DND-41 (cell line): ENCODE measurements at regions not wholly inside any gene's neighbourhood (a gene's known extent, or its start where the extent isn't known, plus 50 kb on each side); places are given as distances from the start of the nearest gene placed in this dataset.

ENCODE experiments used
- ATAC-seq: fragments of 200-7000 bp; cut with Tn5 transposase; 3 replicates; pipeline ENCODE4 v1.9.1; 2021; ENCODE audit warnings: low read depth; ENCODE audit not compliant: insufficient read depth
- DNase-seq: peaks from one replicate; pipeline ENCODE4 v3.0.0-alpha.2; 2020
- H2AFZ ChIP-seq: 2 replicates; pipeline ENCODE4 v1.6.0; 2012; ENCODE audit warnings: low read depth, low read length
- H3K27ac ChIP-seq: 2 replicates; pipeline ENCODE4 v1.5.1; 2012; ENCODE audit warnings: low read length, inconsistent platforms
- H3K27me3 ChIP-seq: fragments of 200-600 bp; sonication (generic); 2 replicates; pipeline ENCODE4 v1.6.0; 2012; ENCODE audit warnings: low read length, mild to moderate bottlenecking, inconsistent platforms; ENCODE audit not compliant: insufficient read depth, poor library complexity
- H3K36me3 ChIP-seq: 2 replicates; pipeline ENCODE4 v1.5.1; 2012; ENCODE audit warnings: low read length, inconsistent platforms; ENCODE audit not compliant: insufficient read depth
- H3K4me1 ChIP-seq: 2 replicates; pipeline ENCODE4 v1.5.1; 2012; ENCODE audit warnings: mild to moderate bottlenecking, low read length; ENCODE audit not compliant: insufficient read depth
- H3K4me2 ChIP-seq: 2 replicates; pipeline ENCODE4 v1.6.0; 2012; ENCODE audit warnings: mild to moderate bottlenecking, moderate library complexity, low read length, inconsistent platforms; ENCODE audit not compliant: insufficient read depth
- H3K4me3 ChIP-seq, 2 experiments: fragments of 200-600 bp in 1 of 2; shearing (Covaris generic) in 1 of 2; 2 replicates each; pipeline ENCODE4 v1.5.1; 2012 to 2016; ENCODE audit warnings: inconsistent platforms in 2 of 2, low read length in 2 of 2, mild to moderate bottlenecking in 2 of 2, low read depth in 1 of 2, moderate library complexity in 1 of 2
- H3K79me2 ChIP-seq: 2 replicates; pipeline ENCODE4 v1.6.0; 2012; ENCODE audit warnings: low read length, inconsistent platforms; ENCODE audit not compliant: insufficient read depth
- H3K9ac ChIP-seq: 2 replicates; pipeline ENCODE4 v1.6.0; 2012; ENCODE audit warnings: low read depth, mild to moderate bottlenecking, inconsistent platforms, low read length, moderate library complexity
- H3K9me3 ChIP-seq: 2 replicates; pipeline ENCODE4 v1.5.1; 2012; ENCODE audit warnings: low read length, moderate library complexity, mild to moderate bottlenecking, inconsistent platforms; ENCODE audit not compliant: insufficient read depth, severe bottlenecking
- H4K20me1 ChIP-seq: 2 replicates; pipeline ENCODE4 v1.6.0; 2012; ENCODE audit warnings: low read length; ENCODE audit not compliant: insufficient read depth
- CTCF ChIP-seq: IDR thresholded peaks from 2 replicates; pipeline ENCODE4 v1.5.1; 2012; ENCODE audit warnings: borderline replicate concordance, low read length, moderate library complexity, mild to moderate bottlenecking; ENCODE audit not compliant: poor library complexity, severe bottlenecking; ENCODE audit errors: extremely low read depth
- EZH2 ChIP-seq: IDR thresholded peaks from 3 replicates; pipeline ENCODE4 v1.6.1; 2012; ENCODE audit warnings: borderline replicate concordance, low read depth, mild to moderate bottlenecking, moderate library complexity, low read length, inconsistent platforms; ENCODE audit not compliant: severe bottlenecking

- H3K4me1 ChIP-seq, result no peaks in the 10 kb centered on the region
- no peak overlapping the region for H3K4me2 ChIP-seq
- no peak overlapping the region for H3K27ac ChIP-seq
- H4K20me1 ChIP-seq, result no peaks in the 10 kb centered on the region
- H3K27me3 ChIP-seq, result no peaks in the 10 kb centered on the region
- no peak for ATAC-seq
- no peaks in the 10 kb centered on the region for H3K9me3 ChIP-seq
- no peak for TF ChIP-seq EZH2
- TF ChIP-seq CTCF, result no peak
- H3K79me2 ChIP-seq, result no peaks in the 10 kb centered on the region
- no peaks in the 10 kb centered on the region for H3K36me3 ChIP-seq
- H3K9ac ChIP-seq, result no peak overlapping the region
- no peak overlapping the region for H2AFZ ChIP-seq
- no peak for DNase-seq
- H3K4me3 ChIP-seq, result no peak overlapping the region
Measured at GRCh38 chr2:142280831-142281230, 150.0 kb upstream of the LRP1B start.

- no peak for TF ChIP-seq CTCF
- TF ChIP-seq EZH2, result no peak
- no peak overlapping the region for H3K4me2 ChIP-seq
- no peaks in the 10 kb centered on the region for H3K79me2 ChIP-seq
- H3K4me1 ChIP-seq, result no peaks in the 10 kb centered on the region
- H2AFZ ChIP-seq, result no peak overlapping the region
- H3K9me3 ChIP-seq, result no peaks in the 10 kb centered on the region
- H3K27me3 ChIP-seq, result no peaks in the 10 kb centered on the region
- H3K36me3 ChIP-seq, result no peaks in the 10 kb centered on the region
- no peak overlapping the region for H3K9ac ChIP-seq
- no peak overlapping the region for H3K27ac ChIP-seq
- H3K4me3 ChIP-seq, result no peak overlapping the region
- no peaks in the 10 kb centered on the region for H4K20me1 ChIP-seq
- DNase-seq (no peak), ATAC-seq (no peak)
Measured at GRCh38 chr2:142270990-142271389, 140.2 kb upstream of the LRP1B start.

- Histone ChIP-seq H2AFZ (no peak overlapping the region), H3K27me3 (no peaks in the 10 kb centered on the region), H3K9me3 (no peaks in the 10 kb centered on the region), H4K20me1 (no peaks in the 10 kb centered on the region), H3K27ac (no peak overlapping the region), H3K36me3 (no peaks in the 10 kb centered on the region), H3K4me3 (no peak overlapping the region), H3K4me2 (no peak overlapping the region), H3K79me2 (no peaks in the 10 kb centered on the region), H3K4me1 (no peaks in the 10 kb centered on the region), H3K9ac (no peak overlapping the region)
- no peak for TF ChIP-seq CTCF
- no peak for TF ChIP-seq EZH2
- ATAC-seq (no peak), DNase-seq (no peak)
Measured at GRCh38 chr2:142270291-142270690, 139.5 kb upstream of the LRP1B start.

- no peak overlapping the region for H3K27ac ChIP-seq
- no peak overlapping the region for H3K9ac ChIP-seq
- DNase-seq, result no peak
- no peaks in the 10 kb centered on the region for H3K36me3 ChIP-seq
- H3K27me3 ChIP-seq, result no peaks in the 10 kb centered on the region
- TF ChIP-seq CTCF (no peak), EZH2 (no peak)
- H3K79me2 ChIP-seq, result no peaks in the 10 kb centered on the region
- no peak overlapping the region for H3K4me3 ChIP-seq
- ATAC-seq, result no peak
- no peaks in the 10 kb centered on the region for H4K20me1 ChIP-seq
- H3K4me1 ChIP-seq, result no peaks in the 10 kb centered on the region
- H3K4me2 ChIP-seq, result no peak overlapping the region
- peaks cover 2% of the 10 kb centered on the region for H3K9me3 ChIP-seq
- H2AFZ ChIP-seq, result no peak overlapping the region
Measured at GRCh38 chr2:142259356-142259755, 128.5 kb upstream of the LRP1B start.
